C4-2B (cell line): ENCODE measurements at regions not wholly inside any gene's neighbourhood (a gene's known extent, or its start where the extent isn't known, plus 50 kb on each side); places are given as distances from the start of the nearest gene placed in this dataset.

Experiments used
- ZFX ChIP-seq: fragments of 450-650 bp; IDR thresholded peaks from 2 replicates; pipeline ENCODE4 v1.6.1; 2017
- TF ChIP-seq, protein P1 (sequence below): fragments of 450-650 bp; conservative IDR thresholded peaks from 2 replicates; pipeline ENCODE4 v1.5.1; 2017; ENCODE audit warnings: mild to moderate bottlenecking

DNA sequence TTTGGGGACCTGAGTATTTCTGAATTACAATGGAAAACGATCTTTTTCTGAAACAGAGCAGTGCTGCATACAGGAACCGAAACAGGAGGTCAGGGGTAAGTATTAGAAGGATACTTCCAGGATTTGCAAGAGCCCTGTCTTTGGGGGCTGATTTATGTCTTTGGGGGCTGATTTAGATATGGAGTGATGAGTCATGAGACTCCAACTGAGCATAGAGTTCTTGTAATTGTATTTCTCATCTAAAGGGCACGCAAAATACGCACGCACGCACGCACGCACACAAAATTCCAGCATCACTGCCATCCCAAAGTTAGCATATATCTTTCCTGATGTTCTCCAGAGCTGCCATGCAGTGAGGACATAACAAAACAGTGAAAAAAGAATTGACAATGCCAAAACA, 414.8 kb upstream of the CCNH start:
- TF ChIP-seq, protein P1, sequence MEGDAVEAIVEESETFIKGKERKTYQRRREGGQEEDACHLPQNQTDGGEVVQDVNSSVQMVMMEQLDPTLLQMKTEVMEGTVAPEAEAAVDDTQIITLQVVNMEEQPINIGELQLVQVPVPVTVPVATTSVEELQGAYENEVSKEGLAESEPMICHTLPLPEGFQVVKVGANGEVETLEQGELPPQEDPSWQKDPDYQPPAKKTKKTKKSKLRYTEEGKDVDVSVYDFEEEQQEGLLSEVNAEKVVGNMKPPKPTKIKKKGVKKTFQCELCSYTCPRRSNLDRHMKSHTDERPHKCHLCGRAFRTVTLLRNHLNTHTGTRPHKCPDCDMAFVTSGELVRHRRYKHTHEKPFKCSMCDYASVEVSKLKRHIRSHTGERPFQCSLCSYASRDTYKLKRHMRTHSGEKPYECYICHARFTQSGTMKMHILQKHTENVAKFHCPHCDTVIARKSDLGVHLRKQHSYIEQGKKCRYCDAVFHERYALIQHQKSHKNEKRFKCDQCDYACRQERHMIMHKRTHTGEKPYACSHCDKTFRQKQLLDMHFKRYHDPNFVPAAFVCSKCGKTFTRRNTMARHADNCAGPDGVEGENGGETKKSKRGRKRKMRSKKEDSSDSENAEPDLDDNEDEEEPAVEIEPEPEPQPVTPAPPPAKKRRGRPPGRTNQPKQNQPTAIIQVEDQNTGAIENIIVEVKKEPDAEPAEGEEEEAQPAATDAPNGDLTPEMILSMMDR = no peak
- no peak for TF ChIP-seq ZFX
